ENCODE measurements at regions not wholly inside any gene's neighbourhood (a gene's known extent, or its start where the extent isn't known, plus 50 kb on each side); places are given as distances from the start of the nearest gene placed in this dataset.

DNA sequence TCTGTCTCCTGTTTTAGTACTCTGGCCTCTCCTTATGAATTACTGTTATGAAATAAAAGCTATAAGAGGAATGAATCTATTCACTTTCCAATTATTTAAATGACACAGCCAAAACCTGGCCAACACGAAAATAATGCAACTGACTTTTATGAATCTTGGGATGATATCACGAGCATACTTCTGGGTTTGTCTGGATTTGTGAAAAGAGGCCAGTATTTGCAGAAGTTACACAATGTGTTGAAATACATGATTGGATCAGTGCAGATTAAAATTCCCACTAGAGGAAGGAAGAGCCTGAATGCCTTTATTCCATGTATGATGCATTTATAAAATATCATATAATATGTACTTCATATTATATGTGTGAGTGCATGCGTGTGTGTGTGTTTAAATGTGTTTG, 418.2 kb downstream of the GRB14 start:
- no peak overlapping the region for H3K9ac ChIP-seq (ENCODE audit: low read length)
- no peaks in the 10 kb centered on the region for H3K27me3 ChIP-seq (ENCODE audit: low read depth, low read length)
- no peaks in the 10 kb centered on the region for H3K79me2 ChIP-seq (ENCODE audit: low read length)
- no peaks in the 10 kb centered on the region for H4K20me1 ChIP-seq (ENCODE audit: insufficient read depth, low read length)
- no peak overlapping the region for H3K4me3 ChIP-seq (ENCODE audit: low read length)
- H3K36me3 ChIP-seq (replicated peaks; ENCODE audit: low read depth, low read length): no peaks in the 10 kb centered on the region
- no peak overlapping the region for H3K27ac ChIP-seq (ENCODE audit: low read length)
- H3K4me2 ChIP-seq (ENCODE audit: low read length): no peak overlapping the region
- H3K9me3 ChIP-seq (ENCODE audit: insufficient read depth, low read length): no peaks in the 10 kb centered on the region
- no peaks in the 10 kb centered on the region for H3K4me1 ChIP-seq (ENCODE audit: low read length)
- TF ChIP-seq, protein P1, sequence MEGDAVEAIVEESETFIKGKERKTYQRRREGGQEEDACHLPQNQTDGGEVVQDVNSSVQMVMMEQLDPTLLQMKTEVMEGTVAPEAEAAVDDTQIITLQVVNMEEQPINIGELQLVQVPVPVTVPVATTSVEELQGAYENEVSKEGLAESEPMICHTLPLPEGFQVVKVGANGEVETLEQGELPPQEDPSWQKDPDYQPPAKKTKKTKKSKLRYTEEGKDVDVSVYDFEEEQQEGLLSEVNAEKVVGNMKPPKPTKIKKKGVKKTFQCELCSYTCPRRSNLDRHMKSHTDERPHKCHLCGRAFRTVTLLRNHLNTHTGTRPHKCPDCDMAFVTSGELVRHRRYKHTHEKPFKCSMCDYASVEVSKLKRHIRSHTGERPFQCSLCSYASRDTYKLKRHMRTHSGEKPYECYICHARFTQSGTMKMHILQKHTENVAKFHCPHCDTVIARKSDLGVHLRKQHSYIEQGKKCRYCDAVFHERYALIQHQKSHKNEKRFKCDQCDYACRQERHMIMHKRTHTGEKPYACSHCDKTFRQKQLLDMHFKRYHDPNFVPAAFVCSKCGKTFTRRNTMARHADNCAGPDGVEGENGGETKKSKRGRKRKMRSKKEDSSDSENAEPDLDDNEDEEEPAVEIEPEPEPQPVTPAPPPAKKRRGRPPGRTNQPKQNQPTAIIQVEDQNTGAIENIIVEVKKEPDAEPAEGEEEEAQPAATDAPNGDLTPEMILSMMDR (IDR thresholded peaks at IDR 0.05; ENCODE audit: low read depth, low read length): no peak
- no peak for TF ChIP-seq EZH2phosphoT487 (IDR thresholded peaks at IDR 0.05; ENCODE audit: low read depth)
- no peak overlapping the region for H2AFZ ChIP-seq (ENCODE audit: low read depth, low read length)

DNA sequence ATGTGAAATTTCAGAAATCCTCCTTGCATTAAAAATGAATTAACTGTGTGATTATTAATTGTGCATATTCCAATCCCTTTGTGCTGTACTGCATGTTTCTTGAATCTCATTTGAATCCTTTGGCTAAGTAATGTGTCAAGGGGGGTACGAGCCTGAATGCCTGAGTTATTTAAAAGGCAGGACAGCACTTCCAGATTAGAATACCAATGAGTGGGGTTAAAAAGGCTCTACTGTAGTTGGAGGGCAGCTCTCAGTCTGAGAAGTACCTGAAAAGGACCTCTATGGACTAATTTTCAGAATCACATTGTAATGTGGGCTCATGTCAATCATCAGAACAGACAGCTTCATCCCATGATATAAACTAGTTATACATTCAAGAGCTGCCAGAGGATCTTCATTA, 423.0 kb downstream of the GRB14 start:
- Histone ChIP-seq H4K20me1 (ENCODE audit: insufficient read depth, low read length) (no peaks in the 10 kb centered on the region), H3K4me1 (ENCODE audit: low read length) (no peaks in the 10 kb centered on the region), H3K9ac (ENCODE audit: low read length) (no peak overlapping the region), H2AFZ (ENCODE audit: low read depth, low read length) (no peak overlapping the region), H3K9me3 (ENCODE audit: insufficient read depth, low read length) (no peaks in the 10 kb centered on the region), H3K36me3 (replicated peaks; ENCODE audit: low read depth, low read length) (no peaks in the 10 kb centered on the region), H3K4me2 (ENCODE audit: low read length) (no peak overlapping the region), H3K27ac (ENCODE audit: low read length) (no peak overlapping the region), H3K27me3 (ENCODE audit: low read depth, low read length) (no peaks in the 10 kb centered on the region), H3K4me3 (ENCODE audit: low read length) (no peak overlapping the region), H3K79me2 (ENCODE audit: low read length) (no peaks in the 10 kb centered on the region)
- TF ChIP-seq EZH2phosphoT487 (IDR thresholded peaks at IDR 0.05; ENCODE audit: low read depth): no peak
- TF ChIP-seq, protein P1 (IDR thresholded peaks at IDR 0.05; ENCODE audit: low read depth, low read length): no peak

DNA sequence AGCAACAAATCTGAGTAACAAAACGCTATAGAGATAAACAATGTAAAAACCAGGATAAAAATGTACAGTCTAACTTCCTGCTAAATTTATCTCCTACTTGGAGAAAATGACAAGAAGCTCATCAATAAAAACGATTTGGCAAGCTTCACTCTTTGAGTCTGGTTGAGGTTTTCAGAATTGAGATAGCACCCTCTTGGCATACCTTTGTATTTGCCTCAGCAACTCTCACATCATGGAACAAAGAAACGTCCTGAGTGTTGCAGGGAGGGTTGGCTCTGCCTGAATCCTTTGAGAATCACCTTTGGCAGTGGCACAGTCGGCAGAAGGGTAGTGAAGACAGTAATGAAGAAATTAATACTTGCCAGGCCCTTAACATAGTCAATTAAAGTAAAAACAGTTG, 430.6 kb downstream of the GRB14 start:
- H3K4me2 ChIP-seq (ENCODE audit: low read length): no peak overlapping the region
- H2AFZ ChIP-seq (ENCODE audit: low read depth, low read length): no peak overlapping the region
- H3K36me3 ChIP-seq (replicated peaks; ENCODE audit: low read depth, low read length): no peaks in the 10 kb centered on the region
- H3K79me2 ChIP-seq (ENCODE audit: low read length): no peaks in the 10 kb centered on the region
- no peak overlapping the region for H3K9ac ChIP-seq (ENCODE audit: low read length)
- TF ChIP-seq, protein P1 (IDR thresholded peaks at IDR 0.05; ENCODE audit: low read depth, low read length): no peak
- TF ChIP-seq EZH2phosphoT487 (IDR thresholded peaks at IDR 0.05; ENCODE audit: low read depth): no peak
- no peaks in the 10 kb centered on the region for H3K9me3 ChIP-seq (ENCODE audit: insufficient read depth, low read length)
- H4K20me1 ChIP-seq (ENCODE audit: insufficient read depth, low read length): no peaks in the 10 kb centered on the region
- no peaks in the 10 kb centered on the region for H3K4me1 ChIP-seq (ENCODE audit: low read length)
- no peak overlapping the region for H3K4me3 ChIP-seq (ENCODE audit: low read length)
- no peaks in the 10 kb centered on the region for H3K27me3 ChIP-seq (ENCODE audit: low read depth, low read length)
- H3K27ac ChIP-seq (ENCODE audit: low read length): no peak overlapping the region

DNA sequence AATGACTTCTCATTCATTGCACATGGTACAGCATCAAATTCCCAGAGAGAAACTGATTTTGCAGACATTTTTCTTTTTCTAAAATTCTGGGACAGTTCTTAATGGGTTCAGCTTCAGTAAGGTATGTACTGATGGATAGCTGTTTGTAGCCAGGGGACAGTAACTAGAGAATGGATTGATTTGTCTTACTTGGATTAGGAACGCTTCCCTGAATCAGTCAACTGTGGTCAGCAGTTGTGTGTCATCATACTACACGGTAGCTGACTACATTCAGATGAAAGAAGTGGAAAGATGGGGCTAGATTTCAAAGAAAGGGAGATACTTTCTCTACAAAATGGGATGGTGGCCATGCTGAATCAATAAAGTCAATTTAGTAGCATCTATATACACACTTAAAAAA, 431.4 kb downstream of the GRB14 start:
- H3K4me3 ChIP-seq (ENCODE audit: low read length): no peak overlapping the region
- no peak for TF ChIP-seq EZH2phosphoT487 (IDR thresholded peaks at IDR 0.05; ENCODE audit: low read depth)
- TF ChIP-seq, protein P1 (IDR thresholded peaks at IDR 0.05; ENCODE audit: low read depth, low read length): no peak
- no peaks in the 10 kb centered on the region for H4K20me1 ChIP-seq (ENCODE audit: insufficient read depth, low read length)
- no peaks in the 10 kb centered on the region for H3K27me3 ChIP-seq (ENCODE audit: low read depth, low read length)
- H3K36me3 ChIP-seq (replicated peaks; ENCODE audit: low read depth, low read length): no peaks in the 10 kb centered on the region
- no peaks in the 10 kb centered on the region for H3K79me2 ChIP-seq (ENCODE audit: low read length)
- no peak overlapping the region for H2AFZ ChIP-seq (ENCODE audit: low read depth, low read length)
- H3K9me3 ChIP-seq (ENCODE audit: insufficient read depth, low read length): no peaks in the 10 kb centered on the region
- H3K4me1 ChIP-seq (ENCODE audit: low read length): no peaks in the 10 kb centered on the region
- no peak overlapping the region for H3K27ac ChIP-seq (ENCODE audit: low read length)
- H3K4me2 ChIP-seq (ENCODE audit: low read length): no peak overlapping the region
- H3K9ac ChIP-seq (ENCODE audit: low read length): no peak overlapping the region
